ENCODE measurements at regions not wholly inside any gene's neighbourhood (a gene's known extent, or its start where the extent isn't known, plus 50 kb on each side); places are given as distances from the start of the nearest gene placed in this dataset.

- H3K36me3 ChIP-seq = no peaks in the 10 kb centered on the region
- H3K9ac ChIP-seq (ENCODE audit: low read depth in 2 of 2, low read length in 2 of 2) = no peak overlapping the region
- H3K27ac ChIP-seq = no peak overlapping the region
- H3K4me1 ChIP-seq = no peaks in the 10 kb centered on the region
- TF ChIP-seq, protein P1, sequence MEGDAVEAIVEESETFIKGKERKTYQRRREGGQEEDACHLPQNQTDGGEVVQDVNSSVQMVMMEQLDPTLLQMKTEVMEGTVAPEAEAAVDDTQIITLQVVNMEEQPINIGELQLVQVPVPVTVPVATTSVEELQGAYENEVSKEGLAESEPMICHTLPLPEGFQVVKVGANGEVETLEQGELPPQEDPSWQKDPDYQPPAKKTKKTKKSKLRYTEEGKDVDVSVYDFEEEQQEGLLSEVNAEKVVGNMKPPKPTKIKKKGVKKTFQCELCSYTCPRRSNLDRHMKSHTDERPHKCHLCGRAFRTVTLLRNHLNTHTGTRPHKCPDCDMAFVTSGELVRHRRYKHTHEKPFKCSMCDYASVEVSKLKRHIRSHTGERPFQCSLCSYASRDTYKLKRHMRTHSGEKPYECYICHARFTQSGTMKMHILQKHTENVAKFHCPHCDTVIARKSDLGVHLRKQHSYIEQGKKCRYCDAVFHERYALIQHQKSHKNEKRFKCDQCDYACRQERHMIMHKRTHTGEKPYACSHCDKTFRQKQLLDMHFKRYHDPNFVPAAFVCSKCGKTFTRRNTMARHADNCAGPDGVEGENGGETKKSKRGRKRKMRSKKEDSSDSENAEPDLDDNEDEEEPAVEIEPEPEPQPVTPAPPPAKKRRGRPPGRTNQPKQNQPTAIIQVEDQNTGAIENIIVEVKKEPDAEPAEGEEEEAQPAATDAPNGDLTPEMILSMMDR (IDR thresholded peaks at IDR 0.05) = no peak
- DNase-seq = no peak
- no peaks in the 10 kb centered on the region for H3K27me3 ChIP-seq
- intact Hi-C loops (cut with DNase I) = no loop called here
- no peak overlapping the region for H3K4me3 ChIP-seq
- H3K9me3 ChIP-seq = no peaks in the 10 kb centered on the region
Measured at GRCh38 chr10:125431149-125431548, 251.8 kb downstream of the TEX36 start.

DNA sequence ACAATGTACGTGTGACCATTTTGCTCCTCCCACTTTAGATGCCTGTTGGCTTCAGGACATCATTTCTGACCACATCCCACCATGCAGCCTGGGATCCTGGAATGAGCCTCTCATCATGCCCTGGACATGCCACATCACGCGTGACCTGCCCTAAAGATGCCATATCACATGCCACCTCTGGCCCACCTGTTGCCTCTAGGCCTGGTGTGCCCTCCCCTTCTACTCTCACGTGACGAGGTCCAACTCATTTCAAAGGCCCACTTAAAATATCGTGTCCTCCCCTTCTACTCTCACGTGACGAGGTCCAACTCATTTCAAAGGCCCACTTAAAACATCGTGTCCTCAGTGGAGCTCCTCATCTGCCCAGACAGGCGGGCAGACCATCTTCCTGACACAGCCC is 254.9 kb downstream of the TEX36 start:
- H3K9me3 ChIP-seq = no peaks in the 10 kb centered on the region
- no peaks in the 10 kb centered on the region for H3K4me1 ChIP-seq
- H3K36me3 ChIP-seq = no peaks in the 10 kb centered on the region
- no peak overlapping the region for H3K4me3 ChIP-seq
- intact Hi-C loops (cut with DNase I) = no loop called here
- no peak for DNase-seq
- H3K27ac ChIP-seq = no peak overlapping the region
- TF ChIP-seq, protein P1 (IDR thresholded peaks at IDR 0.05) = no peak
- H3K9ac ChIP-seq (ENCODE audit: low read depth in 2 of 2, low read length in 2 of 2) = no peak overlapping the region
- no peaks in the 10 kb centered on the region for H3K27me3 ChIP-seq

GRCh38 chr10:125424191-125424847 is 258.6 kb downstream of the TEX36 start:
- Histone ChIP-seq H3K9me3 (no peaks in the 10 kb centered on the region), H3K27ac (no peak overlapping the region), H3K27me3 (no peaks in the 10 kb centered on the region), H3K9ac (ENCODE audit: low read depth in 2 of 2, low read length in 2 of 2) (no peak overlapping the region), H3K4me3 (no peak overlapping the region), H3K4me1 (no peaks in the 10 kb centered on the region), H3K36me3 (no peaks in the 10 kb centered on the region)
- intact Hi-C loops (cut with DNase I) = no loop called here
- no peak for DNase-seq
- TF ChIP-seq, protein P1 (IDR thresholded peaks at IDR 0.05) = no peak

DNA sequence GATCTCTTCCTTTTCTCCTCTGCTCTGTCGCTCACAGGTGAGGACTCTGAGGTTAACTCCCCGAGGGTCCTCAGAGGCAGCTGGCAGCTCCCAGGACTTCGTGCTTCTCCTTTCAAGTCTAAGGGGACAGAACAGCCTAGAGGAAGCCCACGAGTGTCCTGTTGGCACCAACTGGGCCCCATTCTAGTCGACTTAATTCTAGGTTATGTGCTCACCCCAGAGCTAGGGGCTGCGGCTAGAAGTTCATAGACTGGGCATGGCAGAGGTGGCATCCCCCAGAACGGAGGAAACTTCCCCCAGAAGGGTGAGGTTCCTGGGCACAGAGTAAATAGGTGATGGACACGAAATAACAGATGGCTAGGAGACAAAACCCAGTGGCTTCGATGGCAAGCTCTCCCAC is 259.4 kb downstream of the TEX36 start:
- intact Hi-C loops (cut with DNase I) = no loop called here
- no peaks in the 10 kb centered on the region for H3K4me1 ChIP-seq
- no peak overlapping the region for H3K27ac ChIP-seq
- H3K4me3 ChIP-seq = no peak overlapping the region
- H3K27me3 ChIP-seq = no peaks in the 10 kb centered on the region
- no peaks in the 10 kb centered on the region for H3K36me3 ChIP-seq
- H3K9me3 ChIP-seq = no peaks in the 10 kb centered on the region
- TF ChIP-seq, protein P1 (IDR thresholded peaks at IDR 0.05) = no peak
- no peak for DNase-seq
- H3K9ac ChIP-seq (ENCODE audit: low read depth in 2 of 2, low read length in 2 of 2) = no peak overlapping the region

DNA sequence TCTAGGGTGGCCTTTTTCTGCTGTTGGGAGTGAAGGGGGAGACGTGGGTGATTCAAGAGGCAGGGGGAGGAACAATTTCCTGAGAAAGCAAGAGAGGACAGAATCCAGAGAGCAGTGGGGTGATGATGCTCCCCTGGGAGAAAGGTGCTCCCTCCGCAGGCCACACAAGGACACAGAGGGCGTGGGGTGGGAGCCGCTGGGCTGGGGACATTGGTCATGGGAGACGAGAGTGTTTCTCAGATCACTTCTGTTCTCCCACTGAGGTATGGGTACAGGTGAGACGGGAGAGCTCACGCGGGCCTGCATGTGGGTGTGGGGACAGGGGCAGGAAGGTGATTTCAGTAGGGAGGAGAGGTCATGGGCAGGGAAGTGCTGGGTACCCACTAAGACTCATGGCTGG is 259.5 kb upstream of the CTBP2 start:
- DNase-seq = no peak
- H3K27ac ChIP-seq = no peak overlapping the region
- TF ChIP-seq, protein P1 (IDR thresholded peaks at IDR 0.05) = no peak
- no peak overlapping the region for H3K4me3 ChIP-seq
- H3K9ac ChIP-seq (ENCODE audit: low read depth in 2 of 2, low read length in 2 of 2) = no peak overlapping the region
- no peaks in the 10 kb centered on the region for H3K9me3 ChIP-seq
- H3K27me3 ChIP-seq = no peaks in the 10 kb centered on the region
- intact Hi-C loops (cut with DNase I) = no loop called here
- no peaks in the 10 kb centered on the region for H3K36me3 ChIP-seq
- H3K4me1 ChIP-seq = no peaks in the 10 kb centered on the region

All from colonic mucosa (tissue), 4 donors.